DND-41 (cell line): ENCODE measurements at regions not wholly inside any gene's neighbourhood (a gene's known extent, or its start where the extent isn't known, plus 50 kb on each side); places are given as distances from the start of the nearest gene placed in this dataset.

Experiments used
- CTCF ChIP-seq: IDR thresholded peaks from 2 replicates; pipeline ENCODE4 v1.5.1; 2012; ENCODE audit warnings: borderline replicate concordance, low read length, moderate library complexity, mild to moderate bottlenecking; ENCODE audit not compliant: poor library complexity, severe bottlenecking; ENCODE audit errors: extremely low read depth
- EZH2 ChIP-seq: IDR thresholded peaks from 3 replicates; pipeline ENCODE4 v1.6.1; 2012; ENCODE audit warnings: borderline replicate concordance, low read depth, mild to moderate bottlenecking, moderate library complexity, low read length, inconsistent platforms; ENCODE audit not compliant: severe bottlenecking

- TF ChIP-seq CTCF (no peak), EZH2 (no peak)
Observed at GRCh38 chr2:16118611-16119590, 178.6 kb downstream of the MYCN start.
